Neural cell (in vitro differentiated cells): ENCODE measurements at regions not wholly inside any gene's neighbourhood (a gene's known extent, or its start where the extent isn't known, plus 50 kb on each side); places are given as distances from the start of the nearest gene placed in this dataset.
A peak's percentile ranks its signal among the peaks of the same experiment; 100 is the strongest.

Experiments
- H2AFZ ChIP-seq: fragments of 200-600, 300-800 bp; sonication (generic), shearing (Covaris generic); 2 replicates; pipeline ENCODE4 v1.6.0; 2014; ENCODE audit warnings: low read depth, mild to moderate bottlenecking, antibody characterized with exemption, low read length, moderate library complexity
- H3F3A ChIP-seq: fragments of 200-600 bp; shearing (Covaris generic); 2 replicates; pipeline ENCODE4 v1.6.1; 2016; ENCODE audit warnings: mild to moderate bottlenecking, moderate library complexity, mixed read lengths, antibody characterized with exemption, low read length; ENCODE audit not compliant: insufficient read depth, poor library complexity, severe bottlenecking
- H3K27ac ChIP-seq: fragments of 200-600, 300-800 bp; sonication (generic), shearing (Covaris generic); 2 replicates; pipeline ENCODE4 v1.5.1; 2014; ENCODE audit warnings: mild to moderate bottlenecking, low read length, moderate library complexity
- H3K27me3 ChIP-seq: fragments of 300-800, 200-600 bp; sonication (generic), shearing (Covaris generic); 2 replicates; pipeline ENCODE4 v1.6.0; 2014; ENCODE audit warnings: mild to moderate bottlenecking, low read depth, low read length, moderate library complexity; ENCODE audit not compliant: insufficient read depth
- H3K36me3 ChIP-seq: fragments of 300-800, 200-600 bp; sonication (generic), shearing (Covaris generic); 2 replicates; pipeline ENCODE4 v1.5.1; 2014; ENCODE audit warnings: mild to moderate bottlenecking, antibody characterized with exemption, low read length, moderate library complexity; ENCODE audit not compliant: insufficient read depth
- H3K4me2 ChIP-seq: fragments of 300-800, 200-600 bp; sonication (generic), shearing (Covaris generic); 2 replicates; pipeline ENCODE4 v1.6.0; 2014; ENCODE audit warnings: mild to moderate bottlenecking, low read length
- H3K4me3 ChIP-seq: fragments of 300-800, 200-600 bp; sonication (generic), shearing (Covaris generic); 2 replicates; pipeline ENCODE4 v1.5.1; 2014; ENCODE audit warnings: mild to moderate bottlenecking, low read length, moderate library complexity
- H3K79me2 ChIP-seq: fragments of 200-600 bp; shearing (Covaris generic); replicated peaks from 2 replicates; pipeline ENCODE4 v1.6.0; 2014; ENCODE audit warnings: mild to moderate bottlenecking, low read length, moderate library complexity; ENCODE audit not compliant: insufficient read depth
- H3K9ac ChIP-seq: fragments of 300-800, 200-600 bp; sonication (generic), shearing (Covaris generic); 2 replicates; pipeline ENCODE4 v1.6.1; 2016; ENCODE audit warnings: mild to moderate bottlenecking, low read length, mixed read lengths
- H3K9me2 ChIP-seq: fragments of 200-600 bp; shearing (Covaris generic); 2 replicates; pipeline ENCODE4 v1.6.1; 2016; ENCODE audit warnings: mild to moderate bottlenecking, low read length, mixed read lengths; ENCODE audit not compliant: insufficient read depth
- H3K9me3 ChIP-seq: fragments of 200-600, 300-800 bp; sonication (generic), shearing (Covaris generic); 2 replicates; pipeline ENCODE4 v1.6.1; 2016; ENCODE audit warnings: mild to moderate bottlenecking, mixed run types, low read length, moderate library complexity, mixed read lengths
- H4K20me1 ChIP-seq: fragments of 200-600 bp; shearing (Covaris generic); 2 replicates; pipeline ENCODE4 v1.6.1; 2016; ENCODE audit warnings: mild to moderate bottlenecking, mixed run types; ENCODE audit not compliant: insufficient read depth
- CTCF ChIP-seq: fragments of 450-650 bp; IDR thresholded peaks from 2 replicates; pipeline ENCODE4 v1.5.1; 2014; ENCODE audit warnings: antibody characterized with exemption, mild to moderate bottlenecking, moderate library complexity; ENCODE audit not compliant: poor library complexity, severe bottlenecking
- EP300 ChIP-seq: fragments of 450-650 bp; conservative IDR thresholded peaks from 2 replicates; pipeline ENCODE4 v1.6.1; 2014; ENCODE audit warnings: antibody characterized with exemption, mild to moderate bottlenecking, moderate library complexity; ENCODE audit not compliant: poor library complexity, severe bottlenecking
- EZH2 ChIP-seq: fragments of 200-600, 300-800 bp; shearing (Covaris generic), sonication (generic); IDR thresholded peaks from 2 replicates; pipeline ENCODE4 v1.6.1; 2014; ENCODE audit warnings: antibody characterized with exemption, low read length, borderline replicate concordance, mild to moderate bottlenecking; ENCODE audit not compliant: insufficient read depth, poor library complexity, severe bottlenecking
- MXI1 ChIP-seq: fragments of 450-650 bp; conservative IDR thresholded peaks from 2 replicates; pipeline ENCODE4 v1.6.1; 2014; ENCODE audit warnings: antibody characterized with exemption, mild to moderate bottlenecking; ENCODE audit not compliant: poor library complexity, severe bottlenecking
- POLR2AphosphoS5 ChIP-seq: IDR thresholded peaks from 2 replicates; pipeline ENCODE4 v1.6.1; 2012
- RAD21 ChIP-seq: fragments of 450-650 bp; conservative IDR thresholded peaks from 2 replicates; pipeline ENCODE4 v1.6.1; 2014; ENCODE audit warnings: antibody characterized with exemption, mild to moderate bottlenecking, moderate library complexity
- REST ChIP-seq: IDR thresholded peaks from 2 replicates; pipeline ENCODE4 v1.6.1; 2012; ENCODE audit warnings: borderline replicate concordance
- SMC3 ChIP-seq: fragments of 450-650 bp; conservative IDR thresholded peaks from 2 replicates; pipeline ENCODE4 v1.6.1; 2014; ENCODE audit warnings: antibody characterized with exemption, mild to moderate bottlenecking, moderate library complexity; ENCODE audit not compliant: poor library complexity
- TAF1 ChIP-seq: IDR thresholded peaks from 2 replicates; pipeline ENCODE4 v1.6.1; 2012; ENCODE audit warnings: low read depth

GRCh38 chr13:61470786-61471185 is 55.1 kb upstream of the PCDH20 start:
- Histone ChIP-seq H4K20me1 (no peaks in the 10 kb centered on the region), H3K9me2 (no peaks in the 10 kb centered on the region), H2AFZ (no peak overlapping the region), H3K27ac (peak overlapping the region; percentile 60), H3K27me3 (no peaks in the 10 kb centered on the region), H3K79me2 (no peaks in the 10 kb centered on the region), H3K9me3 (no peaks in the 10 kb centered on the region), H3K4me3 (peak overlapping the region; percentile 14), H3K36me3 (no peaks in the 10 kb centered on the region), H3K9ac (no peak overlapping the region), H3K4me2 (peak overlapping the region; percentile 35), H3F3A (no peaks in the 10 kb centered on the region)
- TF ChIP-seq RAD21 = no peak
- peak; percentile 40 for TF ChIP-seq POLR2AphosphoS5
- TF ChIP-seq EP300 = peak; percentile 84
- no peak for TF ChIP-seq EZH2
- no peak for TF ChIP-seq CTCF
- TF ChIP-seq TAF1 = no peak
- no peak for TF ChIP-seq MXI1
- no peak for TF ChIP-seq SMC3
- peak; percentile 34 for TF ChIP-seq REST

GRCh38 chr13:61466280-61466679 is 50.6 kb upstream of the PCDH20 start:
- Histone ChIP-seq H3K4me3 (no peak overlapping the region), H4K20me1 (no peaks in the 10 kb centered on the region), H3K27ac (no peak overlapping the region), H3K27me3 (no peaks in the 10 kb centered on the region), H3K4me2 (no peak overlapping the region), H3K9ac (no peak overlapping the region), H3F3A (no peaks in the 10 kb centered on the region), H3K79me2 (no peaks in the 10 kb centered on the region), H2AFZ (no peak overlapping the region), H3K9me3 (no peaks in the 10 kb centered on the region), H3K36me3 (no peaks in the 10 kb centered on the region), H3K9me2 (no peaks in the 10 kb centered on the region)
- TF ChIP-seq REST = no peak
- no peak for TF ChIP-seq TAF1
- no peak for TF ChIP-seq MXI1
- no peak for TF ChIP-seq EZH2
- no peak for TF ChIP-seq RAD21
- no peak for TF ChIP-seq CTCF
- no peak for TF ChIP-seq POLR2AphosphoS5
- TF ChIP-seq SMC3 = no peak
- no peak for TF ChIP-seq EP300
